AG04449 (cell line): ENCODE measurements at regions not wholly inside any gene's neighbourhood (a gene's known extent, or its start where the extent isn't known, plus 50 kb on each side); places are given as distances from the start of the nearest gene placed in this dataset.

Experiments
- CTCF ChIA-PET: fragments of 350-600 bp; formaldehyde crosslinking; extraction: SDS; loops from one replicate; lab custom pipeline; 2021; ENCODE audit warnings: antibody characterized with exemption; lab: Yijun Ruan, JAX
- POLR2A ChIA-PET: fragments of 400-600, 350-600 bp; formaldehyde crosslinking; extraction: SDS; loops from one replicate; lab custom pipeline; 2020; ENCODE audit warnings: antibody characterized with exemption, inconsistent platforms; lab: Yijun Ruan, JAX
- DNase-seq: peaks from one replicate; pipeline ENCODE4 v3.0.0-alpha.2; 2010; ENCODE audit warnings: low read depth, low spot score
- H3K4me3 ChIP-seq: 2 replicates; pipeline ENCODE4 v1.5.1; 2011; ENCODE audit warnings: low read depth, mild to moderate bottlenecking, control low read depth, low read length
- CTCF ChIP-seq: IDR thresholded peaks from one replicate; pipeline ENCODE4 v1.5.1; 2011; ENCODE audit warnings: mild to moderate bottlenecking, moderate library complexity, low read length, control low read depth, inconsistent platforms; ENCODE audit not compliant: insufficient read depth; ENCODE audit errors: missing control alignments

GRCh38 chr13:79910875-79911540 lies 429.9 kb downstream of the SPRY2 start:
- CTCF ChIA-PET: interaction anchor here (0.8 to 1.4 kb wide), 2 partner anchors 16 to 432 kb away, joined by 3 to 6 read pairs; no protein-coding TSS in a partner anchor
- DNase-seq: no peak
- TF ChIP-seq CTCF: no peak
- POLR2A ChIA-PET: no interaction called here
- H3K4me3 ChIP-seq: no peak overlapping the region

- H3K4me3 ChIP-seq: no peak overlapping the region
- no peak for TF ChIP-seq CTCF
- no peak for DNase-seq
- POLR2A ChIA-PET: no interaction called here
- CTCF ChIA-PET: no interaction called here
Observed at GRCh38 chr13:79909644-79910043, 428.7 kb downstream of the NDFIP2 start.

- no peak for TF ChIP-seq CTCF
- ChIA-PET CTCF (interaction anchor here (0.8 kb wide), 1 partner anchor 14 kb away, joined by 3 read pairs; no protein-coding TSS in a partner anchor), POLR2A (no interaction called here)
- no peak overlapping the region for H3K4me3 ChIP-seq
- DNase-seq: no peak
Observed at GRCh38 chr13:79908381-79908780, 427.4 kb downstream of the NDFIP2 start.

GRCh38 chr13:79907527-79907926 lies 426.6 kb downstream of the NDFIP2 start:
- no peak for DNase-seq
- H3K4me3 ChIP-seq: no peak overlapping the region
- TF ChIP-seq CTCF: no peak
- ChIA-PET POLR2A (no interaction called here), CTCF (no interaction called here)

DNA sequence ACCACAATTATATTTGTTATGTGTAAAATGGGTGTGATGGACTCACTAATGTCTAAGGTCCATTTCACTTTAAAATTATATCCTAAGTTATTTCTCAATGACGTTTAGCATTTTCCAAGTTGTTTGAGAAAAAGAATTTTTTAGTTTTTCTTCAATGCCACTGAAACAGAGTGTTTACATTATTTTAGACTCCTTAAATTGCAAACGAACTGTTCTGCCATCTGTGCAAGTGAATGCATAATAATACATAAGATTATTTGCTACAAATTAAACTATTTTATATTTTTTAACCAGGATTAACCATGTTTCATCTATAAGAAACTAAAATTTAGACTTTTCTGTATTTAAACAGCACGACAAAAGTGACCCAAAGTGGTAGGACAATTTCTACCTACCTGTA lies 425.4 kb downstream of the NDFIP2 start:
- POLR2A ChIA-PET: no interaction called here
- CTCF ChIA-PET: no interaction called here
- H3K4me3 ChIP-seq: no peak overlapping the region
- DNase-seq: no peak
- no peak for TF ChIP-seq CTCF

DNA sequence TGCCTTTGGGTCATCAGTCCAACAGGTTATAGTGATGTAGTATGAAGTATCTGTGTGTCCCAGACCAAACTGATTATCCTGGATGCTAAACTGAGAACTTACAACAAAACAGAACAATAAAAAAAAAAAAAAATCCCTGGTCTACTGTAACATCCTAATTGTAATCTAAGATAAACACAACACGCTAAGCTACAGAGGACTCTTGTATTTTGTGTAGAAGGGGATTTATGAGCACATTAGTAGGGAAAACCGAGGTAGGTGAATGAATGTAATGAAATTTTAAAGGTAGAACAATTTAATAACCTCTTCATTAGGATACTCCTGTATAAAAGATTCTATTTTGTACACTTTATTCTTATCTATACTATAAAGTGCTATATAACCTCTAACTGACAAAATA lies 424.1 kb downstream of the NDFIP2 start:
- POLR2A ChIA-PET: no interaction called here
- TF ChIP-seq CTCF: no peak
- no peak for DNase-seq
- CTCF ChIA-PET: no interaction called here
- H3K4me3 ChIP-seq: no peak overlapping the region
